ENCODE measurements at regions not wholly inside any gene's neighbourhood (a gene's known extent, or its start where the extent isn't known, plus 50 kb on each side); places are given as distances from the start of the nearest gene placed in this dataset.

- no peak for TF ChIP-seq CTCF (IDR thresholded peaks at IDR 0.05; ENCODE audit: control insufficient read depth, extremely low read depth, insufficient read depth)
- DNase-seq (ENCODE audit: low read depth), result no peak
- no peak overlapping the region for H3K4me3 ChIP-seq (ENCODE audit: low read depth, low read length)
Observed at GRCh38 chr3:104768886-104769285, 597.8 kb upstream of the ALCAM start.

- no peak for DNase-seq (ENCODE audit: low read depth)
- no peak for TF ChIP-seq CTCF (IDR thresholded peaks at IDR 0.05; ENCODE audit: control insufficient read depth, extremely low read depth, insufficient read depth)
- H3K4me3 ChIP-seq (ENCODE audit: low read depth, low read length), result no peak overlapping the region
Observed at GRCh38 chr3:104779324-104779723, 587.4 kb upstream of the ALCAM start.

GRCh38 chr3:104781112-104781511 is 585.6 kb upstream of the ALCAM start:
- DNase-seq (ENCODE audit: low read depth), result no peak
- no peak overlapping the region for H3K4me3 ChIP-seq (ENCODE audit: low read depth, low read length)
- TF ChIP-seq CTCF (IDR thresholded peaks at IDR 0.05; ENCODE audit: control insufficient read depth, extremely low read depth, insufficient read depth), result no peak

GRCh38 chr3:104785947-104786346 is 580.8 kb upstream of the ALCAM start:
- DNase-seq (ENCODE audit: low read depth), result no peak
- no peak overlapping the region for H3K4me3 ChIP-seq (ENCODE audit: low read depth, low read length)
- TF ChIP-seq CTCF (IDR thresholded peaks at IDR 0.05; ENCODE audit: control insufficient read depth, extremely low read depth, insufficient read depth), result no peak

- DNase-seq (ENCODE audit: low read depth), result no peak
- no peak for TF ChIP-seq CTCF (IDR thresholded peaks at IDR 0.05; ENCODE audit: control insufficient read depth, extremely low read depth, insufficient read depth)
- H3K4me3 ChIP-seq (ENCODE audit: low read depth, low read length), result no peak overlapping the region
Observed at GRCh38 chr3:104787306-104787705, 579.4 kb upstream of the ALCAM start.

GRCh38 chr3:104788807-104789206 is 577.9 kb upstream of the ALCAM start:
- no peak for TF ChIP-seq CTCF (IDR thresholded peaks at IDR 0.05; ENCODE audit: control insufficient read depth, extremely low read depth, insufficient read depth)
- DNase-seq (ENCODE audit: low read depth), result no peak
- H3K4me3 ChIP-seq (ENCODE audit: low read depth, low read length), result no peak overlapping the region

- TF ChIP-seq CTCF (IDR thresholded peaks at IDR 0.05; ENCODE audit: control insufficient read depth, extremely low read depth, insufficient read depth), result no peak
- H3K4me3 ChIP-seq (ENCODE audit: low read depth, low read length), result no peak overlapping the region
- no peak for DNase-seq (ENCODE audit: low read depth)
Observed at GRCh38 chr3:104791331-104791730, 575.4 kb upstream of the ALCAM start.
